SK-N-SH (cell line): ENCODE measurements at regions not wholly inside any gene's neighbourhood (a gene's known extent, or its start where the extent isn't known, plus 50 kb on each side); places are given as distances from the start of the nearest gene placed in this dataset.

Source experiments
- CTCF ChIA-PET: fragments of 300-600, 350-600 bp; formaldehyde crosslinking; extraction: SDS; loops from one replicate; lab custom pipeline; 2021; lab: Yijun Ruan, JAX
- POLR2A ChIA-PET: fragments of 350-600 bp; sonication (Branson Sonifier 250); formaldehyde crosslinking; extraction: SDS; loops from one replicate; lab custom pipeline; 2020; ENCODE audit warnings: antibody characterized with exemption, inconsistent platforms; lab: Yijun Ruan, JAX
- DNase-seq: peaks from one replicate; pipeline ENCODE4 v3.0.0; 2012
- H2AFZ ChIP-seq: fragments of 200-600 bp; sonication (generic); 2 replicates; pipeline ENCODE4 v1.8.1; 2016; ENCODE audit warnings: antibody characterized with exemption, mild to moderate bottlenecking, low read depth
- H3F3A ChIP-seq: fragments of 200-600 bp; sonication (generic); replicated peaks from 2 replicates; pipeline ENCODE3; 2016; ENCODE audit warnings: antibody characterized with exemption, mild to moderate bottlenecking; ENCODE audit not compliant: insufficient read depth
- H3K27ac ChIP-seq, 2 experiments: fragments of 200-500 bp in 1 of 2; fragments of 200-600 bp in 1 of 2; sonication (Bioruptor generic) in 1 of 2; sonication (generic), shearing (Covaris generic) in 1 of 2; 2 replicates each; pipeline versions ENCODE4 v1.5.1 to v1.6.1; 2014 to 2016; ENCODE audit warnings: low read depth in 2 of 2, inconsistent platforms in 1 of 2, low read length in 1 of 2, mild to moderate bottlenecking in 1 of 2, mixed read lengths in 1 of 2
- H3K27me3 ChIP-seq: fragments of 200-600 bp; sonication (generic), shearing (Covaris generic); 2 replicates; pipeline ENCODE4 v1.6.1; 2016; ENCODE audit warnings: mixed run types; ENCODE audit not compliant: insufficient read depth
- H3K36me3 ChIP-seq, 2 experiments: fragments of 200-500 bp in 1 of 2; fragments of 200-600 bp in 1 of 2; sonication (Bioruptor generic) in 1 of 2; sonication (generic) in 1 of 2; replicated peaks in 1 of 2; 2 replicates each; pipeline versions ENCODE3 to v1.5.1; 2014 to 2016; ENCODE audit warnings: low read length in 1 of 2, mild to moderate bottlenecking in 1 of 2; ENCODE audit not compliant: insufficient read depth in 2 of 2, control insufficient read depth in 1 of 2
- H3K4me1 ChIP-seq, 2 experiments: fragments of 200-500 bp in 1 of 2; fragments of 200-600 bp in 1 of 2; sonication (Bioruptor generic) in 1 of 2; sonication (generic), shearing (Covaris generic) in 1 of 2; 2 replicates each; pipeline versions ENCODE4 v1.5.1 to v1.6.1; 2014 to 2016; ENCODE audit warnings: low read depth in 1 of 2, low read length in 1 of 2, mixed run types in 1 of 2; ENCODE audit not compliant: insufficient read depth in 2 of 2, control insufficient read depth in 1 of 2
- H3K4me2 ChIP-seq: fragments of 200-600 bp; sonication (generic), shearing (Covaris generic); 2 replicates; pipeline ENCODE4 v1.6.1; 2017; ENCODE audit warnings: mixed run types
- H3K4me3 ChIP-seq, 2 experiments: fragments of 200-500 bp in 1 of 2; fragments of 200-600 bp in 1 of 2; sonication (Bioruptor generic) in 1 of 2; sonication (generic), shearing (Covaris generic) in 1 of 2; 2 replicates each; pipeline versions ENCODE4 v1.5.1 to v1.8.1; 2014 to 2016; ENCODE audit warnings: low read depth in 2 of 2, inconsistent platforms in 1 of 2, low read length in 1 of 2, mild to moderate bottlenecking in 1 of 2, mixed read lengths in 1 of 2, moderate library complexity in 1 of 2
- H3K79me2 ChIP-seq: fragments of 200-600 bp; sonication (generic); 2 replicates; pipeline ENCODE4 v1.8.1; 2017; ENCODE audit warnings: mild to moderate bottlenecking; ENCODE audit not compliant: insufficient read depth
- H3K9ac ChIP-seq: fragments of 200-600 bp; sonication (generic); 2 replicates; pipeline ENCODE4 v1.6.1; 2017; ENCODE audit warnings: mixed run types
- H3K9me2 ChIP-seq: fragments of 200-600 bp; sonication (generic); 2 replicates; pipeline ENCODE4 v1.6.1; 2017; ENCODE audit warnings: mixed run types
- H3K9me3 ChIP-seq: fragments of 200-600 bp; sonication (generic); 2 replicates; pipeline ENCODE4 v1.6.1; 2017; ENCODE audit warnings: mixed run types, mild to moderate bottlenecking, moderate library complexity
- H4K20me1 ChIP-seq: fragments of 200-600 bp; sonication (generic); 2 replicates; pipeline ENCODE4 v1.6.1; 2017; ENCODE audit warnings: mild to moderate bottlenecking, mixed run types; ENCODE audit not compliant: insufficient read depth
- CHD2 ChIP-seq: fragments of 150-350 bp; IDR thresholded peaks from 2 replicates; pipeline ENCODE4 v1.6.1; 2018; ENCODE audit warnings: low read length; ENCODE audit not compliant: partially characterized antibody
- ELF1 ChIP-seq: IDR thresholded peaks from 2 replicates; pipeline ENCODE4 v1.4.0; 2012
- EZH2phosphoT487 ChIP-seq: fragments of 200-600 bp; sonication (generic); IDR thresholded peaks from 2 replicates; pipeline ENCODE4 v1.6.1; 2017; ENCODE audit warnings: low read depth, mixed run types, mild to moderate bottlenecking, antibody characterized with exemption, moderate library complexity, borderline replicate concordance
- FOXJ3 ChIP-seq: sonication (generic); formaldehyde crosslinking; IDR thresholded peaks from 2 replicates; pipeline ENCODE4 v1.5.1; 2020; ENCODE audit warnings: mild to moderate bottlenecking, missing genetic modification reagents
- GATA2 ChIP-seq: sonication (generic); formaldehyde crosslinking; IDR thresholded peaks from 2 replicates; pipeline ENCODE4 v1.5.0; 2020; ENCODE audit warnings: mild to moderate bottlenecking, missing genetic modification reagents
- IRF3 ChIP-seq: fragments of 150-350 bp; IDR thresholded peaks from 2 replicates; pipeline ENCODE4 v1.6.1; 2016; ENCODE audit warnings: mild to moderate bottlenecking, low read depth, low read length
- MXI1 ChIP-seq: IDR thresholded peaks from 2 replicates; pipeline ENCODE4 v1.6.1; 2012; ENCODE audit warnings: mild to moderate bottlenecking, low read depth, low read length, improper control_type of control experiment
- NFIC ChIP-seq: IDR thresholded peaks from 2 replicates; pipeline ENCODE4 v1.4.0; 2012; ENCODE audit warnings: borderline replicate concordance
- POLR2AphosphoS5 ChIP-seq: IDR thresholded peaks from 2 replicates; pipeline ENCODE4 v1.6.1; 2012; ENCODE audit warnings: low read depth, low read length
- RAD21 ChIP-seq: IDR thresholded peaks from 2 replicates; pipeline ENCODE4 v1.6.1; 2012; ENCODE audit warnings: mild to moderate bottlenecking, low read length
- RFX5 ChIP-seq: IDR thresholded peaks from 2 replicates; pipeline ENCODE4 v1.6.1; 2012; ENCODE audit warnings: mild to moderate bottlenecking, improper control_type of control experiment, low read length
- SIN3A ChIP-seq: IDR thresholded peaks from 2 replicates; pipeline ENCODE4 v1.6.1; 2012; ENCODE audit warnings: low read depth, mild to moderate bottlenecking, low read length, moderate library complexity, borderline replicate concordance
- TAF1 ChIP-seq: IDR thresholded peaks from 2 replicates; pipeline ENCODE4 v1.6.1; 2012; ENCODE audit warnings: low read depth, mild to moderate bottlenecking, low read length, moderate library complexity, borderline replicate concordance
- TCF12 ChIP-seq: IDR thresholded peaks from 2 replicates; pipeline ENCODE4 v1.4.0; 2012
- TEAD4 ChIP-seq: IDR thresholded peaks from 2 replicates; pipeline ENCODE4 v1.4.0; 2012; ENCODE audit warnings: mild to moderate bottlenecking, borderline replicate concordance; ENCODE audit not compliant: insufficient read depth
- ZBTB33 ChIP-seq: IDR thresholded peaks from 2 replicates; pipeline ENCODE4 v1.4.0; 2012; ENCODE audit warnings: low read depth, borderline replicate concordance
- WGBS: methylation state at CpG from one replicate; pipeline ENCODE4 v1.1.6; 2017; ENCODE audit warnings: low lambda C conversion rate; 5-methylcytosine and 5-hydroxymethylcytosine counted together
- TF ChIP-seq, protein P1 (sequence below): IDR thresholded peaks from 2 replicates; pipeline ENCODE4 v1.4.0; 2012; ENCODE audit warnings: low read depth
- TF ChIP-seq, protein P2 (sequence below): IDR thresholded peaks from 2 replicates; pipeline ENCODE4 v1.4.0; 2012; ENCODE audit warnings: low read depth, borderline replicate concordance
- TF ChIP-seq, protein P3 (sequence below): fragments of 150-350 bp; IDR thresholded peaks from 2 replicates; pipeline ENCODE4 v1.6.1; 2017; ENCODE audit warnings: antibody characterized with exemption, low read length, low read depth, borderline replicate concordance

DNA sequence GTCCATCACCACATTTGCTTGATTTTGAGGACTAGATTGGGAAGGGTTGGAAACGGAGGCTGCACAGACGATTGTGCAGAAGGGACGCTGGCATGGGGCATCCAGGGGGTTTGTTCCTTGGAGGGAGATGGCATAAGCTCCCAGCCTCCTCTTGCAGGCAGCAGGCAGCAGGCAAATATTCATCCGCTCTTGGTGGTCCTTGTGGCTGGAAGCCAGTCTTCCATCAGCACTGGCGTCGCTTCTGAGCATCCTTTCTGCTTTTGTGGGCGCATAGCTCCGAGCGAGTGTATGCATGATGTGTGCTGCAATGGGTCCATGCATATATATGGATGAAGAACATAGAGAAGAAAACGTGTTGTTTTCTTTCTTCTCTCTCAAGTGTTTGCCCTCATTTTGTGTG is 166.1 kb upstream of the NTM start:
- Histone ChIP-seq H3K9me3 (no peaks in the 10 kb centered on the region), H4K20me1 (no peaks in the 10 kb centered on the region), H3K9ac (no peak overlapping the region), H3K36me3 (no peaks in the 10 kb centered on the region), H3K9me2 (no peaks in the 10 kb centered on the region), H3K4me2 (no peak overlapping the region), H3K79me2 (no peaks in the 10 kb centered on the region), H3K27ac (no peak overlapping the region), H3K4me1 (peaks cover 0 to 7% of the 10 kb centered on the region in 2 experiments; a peak in 1 of 4 replicates), H3F3A (no peaks in the 10 kb centered on the region), H3K4me3 (no peak overlapping the region), H3K27me3 (no peaks in the 10 kb centered on the region), H2AFZ (no peak overlapping the region)
- no peak for DNase-seq
- 52% methylated on average over 9 of the region's 10 CpGs for WGBS
- POLR2A ChIA-PET = no interaction called here
- CTCF ChIA-PET = interaction anchor here (0.9 to 1.5 kb wide), 2 partner anchors 13 to 139 kb away, joined by 3 to 4 read pairs; no protein-coding TSS in a partner anchor
- TF ChIP-seq, protein P1, sequence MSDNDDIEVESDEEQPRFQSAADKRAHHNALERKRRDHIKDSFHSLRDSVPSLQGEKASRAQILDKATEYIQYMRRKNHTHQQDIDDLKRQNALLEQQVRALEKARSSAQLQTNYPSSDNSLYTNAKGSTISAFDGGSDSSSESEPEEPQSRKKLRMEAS = no peak
- no peak for TF ChIP-seq NFIC
- no peak for TF ChIP-seq RAD21
- no peak for TF ChIP-seq TAF1
- TF ChIP-seq IRF3 = no peak
- TF ChIP-seq RFX5 = no peak
- TF ChIP-seq SIN3A = no peak
- no peak for TF ChIP-seq POLR2AphosphoS5
- TF ChIP-seq, protein P2, sequence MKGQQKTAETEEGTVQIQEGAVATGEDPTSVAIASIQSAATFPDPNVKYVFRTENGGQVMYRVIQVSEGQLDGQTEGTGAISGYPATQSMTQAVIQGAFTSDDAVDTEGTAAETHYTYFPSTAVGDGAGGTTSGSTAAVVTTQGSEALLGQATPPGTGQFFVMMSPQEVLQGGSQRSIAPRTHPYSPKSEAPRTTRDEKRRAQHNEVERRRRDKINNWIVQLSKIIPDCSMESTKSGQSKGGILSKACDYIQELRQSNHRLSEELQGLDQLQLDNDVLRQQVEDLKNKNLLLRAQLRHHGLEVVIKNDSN = no peak
- no peak for TF ChIP-seq MXI1

DNA sequence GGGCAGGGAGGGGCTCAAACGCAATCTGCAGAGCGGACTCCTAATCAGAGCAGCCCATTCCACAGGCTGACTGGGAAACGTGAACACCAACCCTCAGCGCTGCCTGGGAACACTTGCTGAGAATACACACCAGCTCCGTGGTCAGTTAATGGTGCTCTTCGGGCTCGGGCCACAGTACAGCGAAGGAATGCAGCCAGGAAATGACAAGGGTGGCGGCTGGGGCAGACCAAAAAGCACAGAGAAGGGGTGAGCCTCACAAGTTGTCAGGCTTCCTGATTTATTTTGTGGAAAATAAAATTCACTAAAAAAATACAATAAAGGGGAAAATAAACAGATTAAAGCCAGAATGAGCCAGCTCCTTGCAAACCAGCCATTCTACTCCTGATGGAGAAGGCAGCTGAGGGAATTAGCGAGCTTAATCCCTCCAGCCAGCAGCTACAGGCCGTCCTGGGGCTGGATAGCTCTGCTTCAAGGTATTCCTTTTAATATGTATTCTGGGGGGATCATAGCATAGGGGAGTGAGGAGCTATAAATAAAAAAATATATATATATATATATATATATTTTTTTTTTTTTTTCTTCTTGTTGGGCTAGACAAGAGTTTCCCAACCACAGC is 165.5 kb upstream of the NTM start:
- H3K27ac ChIP-seq = no peak overlapping the region
- CTCF ChIA-PET = interaction anchor here (0.9 to 1.5 kb wide), 2 partner anchors 12 to 140 kb away, joined by 3 to 4 read pairs; no protein-coding TSS in a partner anchor
- DNase-seq = no peak
- no peaks in the 10 kb centered on the region for H3K9me3 ChIP-seq
- no peaks in the 10 kb centered on the region for H3K27me3 ChIP-seq
- H3K9ac ChIP-seq = no peak overlapping the region
- POLR2A ChIA-PET = no interaction called here
- H3K9me2 ChIP-seq = no peaks in the 10 kb centered on the region
- H3K4me3 ChIP-seq = no peak overlapping the region
- no peaks in the 10 kb centered on the region for H3K36me3 ChIP-seq
- H3K4me2 ChIP-seq = no peak overlapping the region
- H2AFZ ChIP-seq = no peak overlapping the region
- peaks cover 0 to 6% of the 10 kb centered on the region in 2 experiments; a peak in 1 of 4 replicates for H3K4me1 ChIP-seq
- 45% methylated on average over 11 of the region's 11 CpGs for WGBS
- TF ChIP-seq SIN3A (no peak), TCF12 (no peak), ELF1 (no peak), TEAD4 (no peak), MXI1 (no peak), GATA2 (CRISPR knock-in tag) (no peak), RAD21 (no peak), ZBTB33 (no peak), CHD2 (no peak), FOXJ3 (no peak), EZH2phosphoT487 (no peak)
- TF ChIP-seq, protein P3, sequence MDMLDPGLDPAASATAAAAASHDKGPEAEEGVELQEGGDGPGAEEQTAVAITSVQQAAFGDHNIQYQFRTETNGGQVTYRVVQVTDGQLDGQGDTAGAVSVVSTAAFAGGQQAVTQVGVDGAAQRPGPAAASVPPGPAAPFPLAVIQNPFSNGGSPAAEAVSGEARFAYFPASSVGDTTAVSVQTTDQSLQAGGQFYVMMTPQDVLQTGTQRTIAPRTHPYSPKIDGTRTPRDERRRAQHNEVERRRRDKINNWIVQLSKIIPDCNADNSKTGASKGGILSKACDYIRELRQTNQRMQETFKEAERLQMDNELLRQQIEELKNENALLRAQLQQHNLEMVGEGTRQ = no peak
- no peaks in the 10 kb centered on the region for H3F3A ChIP-seq
- H3K79me2 ChIP-seq = no peaks in the 10 kb centered on the region
- no peaks in the 10 kb centered on the region for H4K20me1 ChIP-seq
